NOMO-1 treated with DMSO at 0.1 percent for 48 hours (cell line): ENCODE measurements at regions not wholly inside any gene's neighbourhood (a gene's known extent, or its start where the extent isn't known, plus 50 kb on each side); places are given as distances from the start of the nearest gene placed in this dataset.

ENCODE experiments used
- DNase-seq: peaks from one replicate; lab custom pipeline; 2025; ENCODE audit not compliant: unreplicated experiment; lab: John Stamatoyannopoulos, UW

GRCh38 chr12:90060031-90060430, 351.4 kb upstream of the ATP2B1 start:
- DNase-seq, result no peak

- no peak for DNase-seq
Observed at GRCh38 chr12:90058704-90059103, 350.1 kb upstream of the ATP2B1 start.

GRCh38 chr12:90055071-90055470, 346.4 kb upstream of the ATP2B1 start:
- DNase-seq, result no peak

- DNase-seq, result no peak
Observed at GRCh38 chr12:90048918-90049317, 340.3 kb upstream of the ATP2B1 start.

GRCh38 chr12:90045559-90045958, 336.9 kb upstream of the ATP2B1 start:
- no peak for DNase-seq

GRCh38 chr12:90044069-90044468, 335.4 kb upstream of the ATP2B1 start:
- no peak for DNase-seq

GRCh38 chr12:90042920-90043641, 334.4 kb upstream of the ATP2B1 start:
- DNase-seq, result no peak

GRCh38 chr12:90038289-90038688, 329.7 kb upstream of the ATP2B1 start:
- no peak for DNase-seq

GRCh38 chr12:90037740-90038139, 329.1 kb upstream of the ATP2B1 start:
- no peak for DNase-seq

- DNase-seq, result no peak
Observed at GRCh38 chr12:90036637-90037036, 328.0 kb upstream of the ATP2B1 start.

- no peak for DNase-seq
Observed at GRCh38 chr12:90030726-90031125, 322.1 kb upstream of the ATP2B1 start.

- no peak for DNase-seq
Observed at GRCh38 chr12:90029317-90029716, 320.7 kb upstream of the ATP2B1 start.

GRCh38 chr12:90028635-90029051, 320.0 kb upstream of the ATP2B1 start:
- DNase-seq, result no peak

GRCh38 chr12:90027889-90028634, 319.4 kb upstream of the ATP2B1 start:
- DNase-seq, result no peak

- DNase-seq, result no peak
Observed at GRCh38 chr12:90027041-90027440, 318.4 kb upstream of the ATP2B1 start.

- DNase-seq, result no peak
Observed at GRCh38 chr12:90026516-90026915, 317.9 kb upstream of the ATP2B1 start.

GRCh38 chr12:90024262-90024661, 315.6 kb upstream of the ATP2B1 start:
- no peak for DNase-seq

- no peak for DNase-seq
Observed at GRCh38 chr12:90023207-90023900, 314.7 kb upstream of the ATP2B1 start.

- no peak for DNase-seq
Observed at GRCh38 chr12:90021795-90022440, 313.3 kb upstream of the ATP2B1 start.

- DNase-seq, result no peak
Observed at GRCh38 chr12:90020881-90021280, 312.2 kb upstream of the ATP2B1 start.

- DNase-seq, result no peak
Observed at GRCh38 chr12:90020436-90020835, 311.8 kb upstream of the ATP2B1 start.
